ENCODE measurements at regions not wholly inside any gene's neighbourhood (a gene's known extent, or its start where the extent isn't known, plus 50 kb on each side); places are given as distances from the start of the nearest gene placed in this dataset.
"Not testable (repeated sequence)": the region's sequence is repeated elsewhere in the genome, so short reads cannot be mapped to it uniquely, and the experiment has no call there.

DNA sequence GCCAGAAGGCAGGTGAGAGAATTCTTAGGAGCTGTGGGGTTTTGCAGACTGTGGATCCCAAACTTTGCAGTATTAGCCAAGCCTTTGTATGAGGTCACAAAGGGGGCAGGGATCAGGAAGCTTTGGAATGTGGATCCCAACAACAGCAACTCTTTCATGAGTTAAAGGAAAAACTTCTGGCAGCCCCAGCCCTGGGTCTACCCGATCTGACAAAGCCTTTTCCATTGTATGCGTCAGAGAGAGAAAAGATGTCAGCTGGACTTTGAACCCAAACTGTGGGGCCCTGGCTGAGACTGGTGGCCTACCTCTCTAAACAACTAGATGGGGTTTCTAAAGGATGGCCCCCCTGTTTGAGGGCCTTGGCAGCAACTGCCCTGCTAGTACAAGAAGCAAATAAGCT is 101.8 kb upstream of the OSBPL11 start:
- DNase-seq (ENCODE audit: low read depth): not testable (repeated sequence)

DNA sequence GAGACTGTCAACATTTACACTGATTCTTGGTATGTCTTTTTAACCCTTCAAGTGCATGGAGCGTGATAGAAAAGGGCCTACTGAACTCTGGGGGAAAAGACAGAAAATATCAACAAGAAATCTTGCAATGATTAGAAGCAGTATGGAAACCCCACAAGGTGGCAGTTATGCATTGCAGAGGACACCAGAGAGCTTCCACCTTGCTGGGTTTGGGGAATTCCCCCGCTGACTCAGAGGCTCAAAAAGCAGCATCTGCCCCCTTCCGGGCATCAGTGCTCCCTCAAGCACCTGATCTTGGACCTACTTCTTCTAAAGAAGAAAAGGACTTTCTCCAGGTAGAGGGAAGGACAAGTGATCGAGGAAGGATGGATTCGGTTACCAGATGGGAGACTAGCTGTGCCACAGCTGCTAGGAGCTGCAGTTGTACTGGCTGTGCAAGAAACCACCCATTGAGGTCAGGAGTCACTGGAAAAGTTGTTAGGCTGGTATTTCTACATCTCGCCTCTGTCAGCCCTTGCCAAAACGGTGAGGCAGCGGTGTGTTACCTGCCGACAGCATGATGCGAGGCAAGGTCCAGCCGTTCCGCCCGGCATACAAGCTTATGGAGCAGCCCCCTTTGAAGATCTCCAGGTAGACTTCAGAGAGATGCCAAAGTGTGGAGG is 102.8 kb upstream of the OSBPL11 start:
- not testable (repeated sequence) for DNase-seq (ENCODE audit: low read depth)

DNA sequence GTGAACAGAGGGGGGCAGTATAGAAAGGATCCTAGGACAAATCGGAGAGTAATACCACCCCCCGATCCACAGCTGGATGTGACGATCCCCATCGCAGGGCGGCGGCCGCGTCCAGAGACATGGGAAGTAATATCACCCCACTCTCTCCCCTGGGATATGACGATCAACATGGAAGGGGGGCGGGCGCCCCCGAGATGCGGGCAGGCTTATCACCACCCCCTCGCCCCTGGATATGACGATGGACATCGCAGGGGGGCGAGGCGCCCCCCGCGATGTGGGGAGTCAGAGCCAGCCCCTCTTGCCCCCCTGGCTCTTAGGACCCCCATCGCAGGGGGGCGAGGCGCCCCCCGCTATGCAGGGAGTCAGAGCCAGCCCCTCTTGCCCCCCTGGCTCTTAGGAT is 120.4 kb upstream of the OSBPL11 start:
- no peak for DNase-seq (ENCODE audit: low read depth)

DNA sequence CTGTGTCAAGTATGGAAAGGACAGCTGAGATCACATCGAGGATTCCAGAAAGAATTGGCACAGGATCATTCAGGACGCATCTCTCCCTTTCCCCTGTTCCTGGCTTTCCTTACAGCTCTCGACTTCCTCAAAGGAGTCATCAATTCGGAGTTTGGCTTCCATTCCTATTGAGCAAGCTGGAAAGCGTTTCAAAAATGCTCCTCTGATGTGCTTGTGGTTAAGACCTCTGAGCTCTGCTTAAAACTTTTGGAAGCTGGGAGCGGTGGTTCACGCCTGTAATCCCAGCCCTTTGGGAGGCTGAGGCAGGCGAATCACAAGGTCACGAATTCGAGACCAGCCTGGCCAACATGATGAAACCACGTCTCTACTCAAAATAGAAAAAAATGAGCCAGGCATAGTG is 136.9 kb upstream of the OSBPL11 start:
- peak; percentile 87 for DNase-seq (ENCODE audit: low read depth)

DNA sequence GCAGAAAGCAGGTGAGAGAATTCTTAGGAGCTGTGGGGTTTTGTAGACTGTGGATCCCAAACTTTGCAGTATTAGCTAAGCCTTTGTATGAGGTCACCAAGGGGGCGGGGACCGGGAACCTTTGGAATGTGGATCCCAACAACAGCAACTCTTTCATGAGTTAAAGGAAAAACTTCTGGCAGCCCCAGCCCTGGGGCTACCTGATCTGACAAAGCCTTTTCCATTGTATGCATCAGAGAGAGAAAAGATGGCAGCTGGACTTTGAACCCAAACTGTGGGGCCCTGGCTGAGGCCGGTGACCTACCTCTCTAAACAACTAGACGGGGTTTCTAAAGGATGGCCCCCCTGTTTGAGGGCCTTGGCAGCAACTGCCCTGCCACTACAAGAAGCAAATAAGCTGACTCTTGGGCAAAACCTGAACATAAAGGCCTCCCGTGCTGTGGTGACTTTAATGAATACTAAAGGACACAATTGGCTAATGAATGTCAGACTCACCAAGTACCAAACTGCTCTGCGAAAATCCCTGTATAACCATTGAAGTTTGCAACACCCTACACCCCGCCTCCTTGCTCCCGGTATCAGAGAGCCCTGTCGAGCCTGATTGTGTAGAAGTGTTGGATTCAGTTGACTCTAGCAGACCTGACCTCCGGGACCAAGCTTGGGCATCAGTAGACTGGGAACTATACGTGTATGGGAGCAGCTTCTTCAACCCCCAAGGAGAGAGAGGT is 146.9 kb upstream of the OSBPL11 start:
- peak; percentile 54 for DNase-seq (ENCODE audit: low read depth)

DNA sequence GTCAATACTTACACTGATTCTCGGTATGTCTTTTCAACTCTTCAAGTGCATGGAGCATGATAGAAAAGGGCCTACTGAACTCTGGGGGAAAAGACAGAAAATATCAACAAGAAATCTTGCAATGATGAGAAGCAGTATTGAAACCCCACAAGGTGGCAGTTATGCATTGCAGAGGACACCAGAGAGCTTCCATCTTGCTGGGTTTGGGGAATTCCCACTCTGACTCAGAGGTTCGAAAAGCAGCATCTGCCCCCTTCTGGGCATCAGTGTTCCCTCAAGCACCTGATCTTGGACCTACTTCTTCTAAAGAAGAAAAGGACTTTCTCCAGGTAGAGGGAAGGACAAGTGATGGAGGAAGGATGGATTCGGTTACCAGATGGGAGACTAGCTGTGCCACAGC is 147.5 kb upstream of the OSBPL11 start:
- DNase-seq (ENCODE audit: low read depth): peak; percentile 82

DNA sequence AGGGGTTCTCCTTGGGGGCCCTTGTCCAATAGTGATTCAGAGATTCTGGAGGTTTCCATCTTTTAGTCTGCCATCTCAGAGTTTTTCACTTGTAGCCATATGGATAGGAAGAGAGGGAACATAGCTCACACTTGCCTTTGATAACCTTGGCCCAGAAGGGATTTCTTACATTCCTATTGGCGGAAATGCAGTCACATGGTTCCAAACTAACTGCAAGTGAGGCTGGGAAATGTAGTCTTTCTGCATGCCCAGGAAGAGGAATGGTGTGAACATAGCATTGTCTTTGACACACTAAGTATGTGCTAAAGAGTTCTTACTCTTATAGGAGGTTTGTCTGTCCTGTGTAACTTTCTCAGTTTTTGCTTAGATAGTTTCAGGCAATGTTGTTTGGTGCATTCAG is 161.8 kb upstream of the OSBPL11 start:
- peak; percentile 36 for DNase-seq (ENCODE audit: low read depth)

DNA sequence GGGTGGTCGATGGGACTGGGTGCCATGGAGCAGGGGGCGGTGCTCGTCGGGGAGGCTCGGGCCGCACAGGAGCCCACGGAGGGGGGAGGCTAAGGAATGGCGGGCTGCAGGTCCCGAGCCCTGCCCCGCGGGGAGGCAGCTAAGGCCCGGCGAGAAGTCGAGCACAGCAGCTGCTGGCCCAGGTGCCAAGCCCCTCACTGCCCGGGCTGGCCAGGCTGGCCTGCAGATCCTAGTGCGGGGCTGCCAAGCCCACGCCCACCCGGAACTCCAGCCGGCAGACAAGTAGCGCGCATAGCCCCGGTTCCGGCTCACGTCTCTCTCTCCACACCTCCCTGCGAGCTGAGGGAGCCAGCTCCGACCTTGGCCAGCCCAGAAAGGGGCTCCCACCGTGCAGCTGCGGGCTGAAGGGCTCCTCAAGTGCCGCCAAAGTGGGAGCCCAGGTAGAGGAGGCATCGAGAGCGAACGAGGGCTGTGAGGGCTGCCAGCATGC is 163.4 kb upstream of the OSBPL11 start:
- DNase-seq (ENCODE audit: low read depth): not testable (repeated sequence)

DNA sequence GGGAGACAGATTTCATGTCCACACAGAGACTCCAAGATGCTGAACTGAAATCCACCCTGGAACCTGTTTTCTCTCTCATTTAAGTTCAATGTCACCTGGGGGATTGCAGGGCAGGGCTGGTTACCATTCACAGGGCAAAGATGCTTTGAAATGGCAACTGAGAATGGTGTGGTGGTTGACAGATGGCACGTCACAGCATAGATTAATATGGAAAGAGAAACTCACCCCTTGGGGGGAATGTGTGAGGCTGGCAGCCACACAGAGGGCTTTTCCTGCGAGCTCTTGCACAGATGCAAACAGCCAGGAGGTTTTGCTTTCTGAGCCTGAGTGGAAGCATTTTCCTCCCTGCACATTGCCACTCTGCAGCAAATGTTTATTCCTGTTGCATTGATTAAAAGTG is 167.3 kb upstream of the OSBPL11 start:
- DNase-seq (ENCODE audit: low read depth): not testable (repeated sequence)

DNA sequence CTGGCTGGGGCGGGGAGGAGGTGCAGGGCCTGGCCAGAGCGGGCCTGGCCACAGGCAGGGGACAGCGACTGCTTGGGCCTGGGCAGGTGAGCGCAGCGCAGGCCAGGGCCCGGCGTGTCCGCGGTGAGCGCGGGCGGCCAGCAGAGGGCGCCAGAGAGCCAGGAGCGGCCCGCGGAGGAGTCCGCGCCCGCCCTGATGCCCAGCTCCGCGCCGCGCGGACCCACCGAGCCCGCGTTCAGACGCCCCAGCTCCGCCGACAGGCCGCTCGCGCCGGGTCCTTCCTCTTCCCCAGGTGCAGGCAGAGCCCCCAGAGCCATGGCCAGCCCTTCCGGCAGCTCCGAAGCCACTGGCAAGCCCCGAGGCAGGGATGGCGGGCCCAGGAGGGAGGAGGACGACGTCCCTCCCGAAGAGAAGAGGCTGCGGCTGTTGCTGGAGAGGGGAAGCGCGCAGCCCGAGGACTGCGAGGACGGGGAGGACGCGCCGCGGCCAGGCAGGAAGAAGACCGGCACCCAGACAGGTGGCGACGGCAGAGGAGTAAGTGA is 171.1 kb upstream of the OSBPL11 start:
- peak; percentile 58 for DNase-seq (ENCODE audit: low read depth)

DNA sequence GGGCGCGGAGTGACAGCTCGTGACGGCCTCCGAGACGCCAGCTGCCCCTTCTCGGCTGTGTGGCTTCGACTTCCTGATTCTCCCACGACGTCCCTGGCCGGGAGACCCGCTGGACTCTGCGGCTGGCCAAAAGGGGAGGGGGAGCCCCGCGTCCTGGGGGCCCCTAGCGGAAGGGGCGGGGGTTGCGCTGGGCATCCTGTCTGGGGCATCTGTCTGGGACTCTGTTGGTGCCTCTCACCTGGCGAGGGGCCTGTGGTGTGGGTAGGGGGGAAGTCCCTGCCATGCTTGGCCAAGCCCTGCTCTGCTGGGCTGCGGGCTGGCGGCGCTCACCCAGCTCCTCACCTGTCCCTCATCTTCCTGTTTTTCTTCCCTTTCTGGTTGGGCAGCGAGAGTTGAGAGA is 171.6 kb upstream of the OSBPL11 start:
- DNase-seq (ENCODE audit: low read depth): peak; percentile 4

DNA sequence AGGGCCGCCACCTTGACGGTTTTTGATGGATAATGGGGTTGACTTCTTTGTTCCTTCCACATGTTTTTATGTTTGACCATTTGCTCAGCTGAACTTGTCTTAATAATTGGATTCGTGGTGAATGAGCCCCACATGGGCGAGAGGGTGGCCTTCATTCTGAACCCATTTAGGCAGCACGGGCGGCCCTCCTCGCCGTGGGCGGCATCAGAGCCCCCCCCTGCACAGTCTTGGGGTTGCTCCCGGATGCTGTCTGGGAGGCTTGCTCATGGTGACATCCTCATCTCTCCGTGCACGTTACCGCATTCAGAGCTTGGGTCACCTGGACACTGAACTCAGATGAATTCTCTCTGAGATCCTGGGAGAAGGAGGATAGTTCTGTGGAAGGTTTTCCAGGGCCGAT is 172.3 kb upstream of the OSBPL11 start:
- DNase-seq (ENCODE audit: low read depth): no peak

DNA sequence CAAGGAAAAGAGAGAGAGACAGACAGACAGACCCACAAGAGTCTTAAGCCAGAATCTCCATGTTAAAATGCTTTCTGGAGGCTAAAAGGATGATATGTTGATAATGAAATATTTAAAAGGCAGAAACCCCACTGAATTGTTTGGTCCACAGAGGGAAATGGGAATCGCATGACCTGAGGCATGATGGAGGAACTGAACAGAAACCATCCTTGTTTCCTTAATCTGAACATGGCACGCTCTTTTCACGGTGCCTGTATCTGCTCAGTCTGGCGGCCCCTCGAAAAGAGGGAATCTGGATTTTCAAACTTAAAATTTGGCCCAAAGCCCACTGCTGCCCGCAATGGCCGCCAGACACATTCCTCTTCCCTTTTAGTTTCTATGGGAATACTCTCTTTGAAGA is 173.5 kb upstream of the OSBPL11 start:
- not testable (repeated sequence) for DNase-seq (ENCODE audit: low read depth)

DNA sequence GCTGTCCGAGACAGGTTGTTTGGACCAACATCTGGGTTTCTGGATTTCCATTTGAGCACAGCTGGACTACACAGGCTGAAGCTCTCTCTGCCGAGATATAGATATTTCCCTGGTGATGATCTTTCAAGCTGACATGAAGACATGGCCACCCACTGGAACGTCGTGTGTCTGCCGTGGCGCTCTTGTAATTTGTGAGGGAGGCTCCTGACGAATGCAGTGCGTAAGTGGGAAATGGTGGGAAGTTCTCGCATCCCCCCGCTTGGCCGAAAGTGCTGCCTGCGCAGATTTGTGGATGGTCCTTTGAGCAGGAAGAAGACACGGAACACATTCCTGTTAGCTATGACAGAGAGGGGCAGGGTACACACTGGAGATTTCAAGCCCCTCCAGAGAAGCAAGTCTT is 176.2 kb upstream of the OSBPL11 start:
- not testable (repeated sequence) for DNase-seq (ENCODE audit: low read depth)

DNA sequence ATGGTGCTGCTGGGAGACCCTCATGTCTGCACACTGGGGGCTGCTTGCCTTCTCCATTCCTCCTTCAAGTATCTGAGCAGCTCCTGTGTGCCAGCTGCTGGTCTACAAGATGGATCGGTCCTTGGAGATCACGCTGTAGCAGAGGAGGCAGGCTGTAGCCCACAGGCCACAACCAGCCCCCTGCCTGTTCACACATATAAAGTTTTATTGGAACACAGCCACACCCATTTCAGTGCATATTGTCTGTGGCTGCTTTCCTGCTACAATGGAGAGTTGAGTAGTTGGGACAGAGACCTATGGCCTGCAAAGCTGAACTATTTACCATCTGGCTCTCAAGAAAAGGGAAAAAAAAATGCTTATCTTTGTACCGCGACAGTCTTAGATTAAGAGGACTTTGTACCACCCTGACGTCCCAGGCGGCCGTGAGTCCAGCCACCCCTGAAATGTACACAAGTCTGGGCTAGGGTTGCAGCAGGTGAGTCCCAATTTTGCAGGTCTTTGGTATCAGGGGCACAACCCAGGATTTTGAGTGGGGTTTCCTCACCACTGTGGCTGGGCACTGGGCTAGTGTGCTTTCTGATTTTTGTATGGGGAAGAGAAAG is 179.2 kb upstream of the OSBPL11 start:
- not testable (repeated sequence) for DNase-seq (ENCODE audit: low read depth)

DNA sequence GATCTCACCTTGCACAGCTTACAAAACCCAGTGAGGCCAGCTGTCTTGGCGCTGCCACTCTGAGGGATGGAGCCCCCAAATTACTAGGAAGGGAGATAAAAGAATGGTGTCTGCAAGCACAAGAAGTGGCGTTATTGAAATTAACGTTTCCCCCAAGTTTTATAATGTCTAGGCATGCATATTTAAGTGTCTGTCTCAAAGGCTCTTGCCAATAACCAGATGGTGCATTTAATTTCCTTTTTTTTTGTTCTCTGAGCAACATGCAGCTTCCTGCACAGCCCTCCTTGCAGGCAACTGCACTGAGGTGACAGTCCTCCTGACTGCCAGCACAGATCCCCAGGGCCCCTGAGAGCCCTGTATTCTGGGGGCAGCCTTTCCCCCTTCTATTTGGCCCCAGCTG is 179.8 kb upstream of the OSBPL11 start:
- not testable (repeated sequence) for DNase-seq (ENCODE audit: low read depth)

DNA sequence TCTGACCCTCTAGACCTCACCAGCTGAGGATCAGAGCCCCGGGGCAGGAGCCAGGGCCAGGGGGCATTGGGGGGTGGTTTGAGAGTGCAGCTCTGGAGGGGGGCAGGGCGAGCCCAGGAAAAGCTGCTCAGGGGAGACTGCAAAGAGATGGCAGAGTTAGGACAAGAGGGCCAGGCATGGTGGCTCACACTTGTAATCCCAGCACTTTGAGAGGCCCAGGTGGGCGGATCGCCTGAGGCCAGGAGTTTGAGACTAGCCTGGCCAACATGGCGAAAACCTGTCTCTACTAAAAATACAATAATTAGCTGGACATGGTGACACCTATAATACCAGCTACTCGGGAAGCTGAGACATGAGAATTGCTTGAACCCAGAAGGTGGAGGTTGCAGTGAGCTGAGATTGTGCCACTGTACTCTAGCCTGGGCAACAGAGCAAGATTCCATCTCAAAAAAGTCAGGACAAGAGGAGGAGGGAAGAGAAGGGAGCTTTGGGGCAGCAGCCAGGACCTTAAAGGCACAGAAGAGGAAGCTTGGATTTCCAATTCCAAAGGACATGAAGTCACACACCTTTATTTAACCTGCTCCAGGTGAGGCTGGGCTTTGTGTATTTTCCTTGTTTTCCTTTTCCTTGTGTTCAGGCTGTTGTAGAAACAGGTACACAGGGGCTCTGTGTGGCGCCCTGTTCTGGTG is 180.5 kb upstream of the OSBPL11 start:
- DNase-seq (ENCODE audit: low read depth): not testable (repeated sequence)

DNA sequence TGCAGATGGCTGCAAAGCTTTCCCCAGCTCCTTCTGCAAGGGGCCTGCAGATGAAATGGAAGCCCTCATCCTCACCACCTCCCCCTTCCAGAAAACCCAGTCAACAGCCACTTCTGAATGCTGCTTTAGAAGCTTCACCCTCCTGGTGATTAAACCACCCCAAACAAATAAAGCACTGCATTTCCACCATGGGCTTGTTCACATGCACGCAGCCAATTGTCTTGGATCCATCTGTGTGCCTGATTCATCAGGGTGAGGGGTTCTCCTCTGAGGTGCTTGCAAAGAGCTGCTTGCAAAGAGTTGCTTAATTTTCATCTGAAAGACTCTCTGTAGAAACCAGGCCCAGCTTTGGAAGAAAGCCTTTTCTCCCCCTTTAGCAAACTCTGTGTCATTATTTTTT is 184.0 kb upstream of the OSBPL11 start:
- not testable (repeated sequence) for DNase-seq (ENCODE audit: low read depth)

DNA sequence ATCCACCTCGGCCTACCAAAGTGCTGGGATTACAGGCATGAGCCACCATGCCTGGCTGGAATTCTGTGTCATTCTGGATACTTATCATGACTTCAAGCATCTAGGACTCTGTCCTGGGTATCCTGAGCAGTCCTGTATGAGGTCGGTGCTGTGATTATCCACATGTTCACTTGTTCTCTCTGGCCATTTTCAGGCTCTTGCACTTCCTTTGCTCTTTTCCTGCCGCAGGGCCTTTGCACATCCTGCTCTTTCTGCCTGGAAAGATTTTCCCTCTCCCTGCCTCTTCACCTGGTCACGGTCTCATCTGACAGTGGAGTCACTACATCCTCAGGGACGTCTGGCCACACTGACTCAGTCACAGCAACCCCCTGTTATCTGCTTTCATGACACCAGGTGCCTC is 184.6 kb upstream of the OSBPL11 start:
- DNase-seq (ENCODE audit: low read depth): not testable (repeated sequence)

DNA sequence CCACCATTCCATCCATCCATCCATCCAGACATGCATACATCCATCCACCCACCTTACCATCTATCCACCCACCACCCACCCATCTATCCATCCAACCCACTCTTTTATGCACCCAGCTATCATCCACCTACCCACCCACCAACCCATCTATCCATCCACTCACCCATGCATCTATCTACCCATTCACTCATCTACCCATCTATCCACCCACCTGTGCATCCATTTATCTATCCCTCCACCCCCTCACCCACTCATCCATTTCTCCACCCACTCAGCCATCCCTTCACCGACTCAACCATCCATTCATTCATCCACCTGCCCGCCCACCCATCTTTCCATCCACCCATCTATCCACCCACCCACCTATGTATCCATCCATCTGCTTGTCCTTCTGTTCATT is 186.4 kb upstream of the OSBPL11 start:
- DNase-seq (ENCODE audit: low read depth): not testable (repeated sequence)

DNA sequence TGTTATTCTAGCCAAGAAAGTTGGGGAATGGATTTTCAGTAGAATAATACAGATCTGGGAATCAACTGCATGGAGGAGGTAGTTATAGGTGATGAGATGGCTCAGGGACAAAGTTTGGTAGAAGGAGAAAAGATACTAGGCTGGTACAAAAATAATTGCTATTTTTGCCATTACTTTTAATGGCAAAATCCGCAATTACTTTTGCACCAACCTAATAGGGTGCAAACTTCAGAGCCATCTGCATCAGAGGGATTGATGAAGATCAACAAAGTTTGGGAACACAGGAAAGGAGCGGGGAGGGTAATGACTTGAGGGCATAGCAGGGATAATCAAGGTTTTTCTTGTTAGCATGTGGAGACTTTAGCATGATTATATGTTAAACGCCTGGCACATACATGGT is 178.7 kb upstream of the ROPN1B start:
- DNase-seq (ENCODE audit: low read depth): not testable (repeated sequence)

DNA sequence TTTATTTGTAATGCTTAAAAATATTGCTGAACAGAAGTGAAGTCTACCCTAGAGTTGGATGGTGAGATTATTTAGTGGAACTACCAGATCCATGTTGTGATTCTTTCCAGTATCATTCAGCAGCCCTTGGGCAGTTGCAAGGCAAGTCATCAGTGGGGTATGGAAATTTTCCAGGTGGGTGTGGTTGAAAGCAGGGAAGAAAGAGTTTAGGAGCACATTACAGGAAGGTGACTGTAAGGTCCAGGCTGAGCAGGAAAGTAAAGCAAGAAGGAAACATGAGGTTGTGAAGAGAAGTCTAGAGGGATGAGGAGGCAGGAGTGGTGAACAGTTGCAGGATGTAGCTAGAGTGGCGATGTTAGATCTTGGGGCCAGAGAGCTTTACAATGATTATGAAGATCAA is 178.0 kb upstream of the ROPN1B start:
- DNase-seq (ENCODE audit: low read depth): peak; percentile 60

All from M059J (cell line).